GM23248 (cell line): ENCODE measurements at regions not wholly inside any gene's neighbourhood (a gene's known extent, or its start where the extent isn't known, plus 50 kb on each side); places are given as distances from the start of the nearest gene placed in this dataset.

Source experiments
- EZH2 ChIP-seq: fragments of 200-600 bp; sonication (generic); IDR thresholded peaks from 2 replicates; pipeline ENCODE4 v1.6.1; 2018; ENCODE audit warnings: antibody characterized with exemption, mild to moderate bottlenecking; ENCODE audit not compliant: insufficient read depth, poor library complexity, severe bottlenecking
- EZH2phosphoT487 ChIP-seq: fragments of 200-600 bp; sonication (generic); IDR thresholded peaks from 2 replicates; pipeline ENCODE4 v1.6.1; 2018; ENCODE audit warnings: antibody characterized with exemption, moderate library complexity, mild to moderate bottlenecking, low read depth; ENCODE audit not compliant: insufficient read depth

- no peak for TF ChIP-seq EZH2
- no peak for TF ChIP-seq EZH2phosphoT487
These were observed 192.1 kb upstream of the KLF14 start for GRCh38 chr7:130926001-130926691.
